HepG2 (cell line): ENCODE measurements at regions not wholly inside any gene's neighbourhood (a gene's known extent, or its start where the extent isn't known, plus 50 kb on each side); places are given as distances from the start of the nearest gene placed in this dataset.

ENCODE experiments used
- BCL3 ChIP-seq: sonication (generic); formaldehyde crosslinking; IDR thresholded peaks from 2 replicates; pipeline ENCODE4 v1.5.1; 2020; ENCODE audit warnings: mild to moderate bottlenecking, missing genetic modification reagents, moderate library complexity
- BCLAF1 ChIP-seq: fragments of 450-650 bp; IDR thresholded peaks from 2 replicates; pipeline ENCODE4 v1.6.1; 2017; ENCODE audit warnings: mild to moderate bottlenecking
- HIC2 ChIP-seq: sonication (generic); formaldehyde crosslinking; IDR thresholded peaks from 2 replicates; pipeline ENCODE4 v1.9.0; 2022; ENCODE audit warnings: low read depth, missing genetic modification reagents
- MTA3 ChIP-seq: sonication (generic); formaldehyde crosslinking; IDR thresholded peaks from 2 replicates; pipeline ENCODE4 v1.4.0; 2020; ENCODE audit warnings: missing genetic modification reagents
- SALL1 ChIP-seq: sonication (generic); formaldehyde crosslinking; IDR thresholded peaks from 2 replicates; pipeline ENCODE4 v1.8.0; 2022; ENCODE audit warnings: mild to moderate bottlenecking, missing genetic modification reagents
- SCMH1 ChIP-seq: sonication (generic); formaldehyde crosslinking; IDR thresholded peaks from 2 replicates; pipeline ENCODE4 v1.9.0; 2021; ENCODE audit warnings: missing genetic modification reagents, mild to moderate bottlenecking, borderline replicate concordance
- UBTF ChIP-seq: sonication (generic); formaldehyde crosslinking; IDR thresholded peaks from 2 replicates; pipeline ENCODE4 v1.4.0; 2020; ENCODE audit warnings: mild to moderate bottlenecking, missing genetic modification reagents
- ZFP37 ChIP-seq: sonication (generic); formaldehyde crosslinking; IDR thresholded peaks from 2 replicates; pipeline ENCODE4 v1.4.0; 2020; ENCODE audit warnings: missing genetic modification reagents, borderline replicate concordance
- ZHX2 ChIP-seq, 2 experiments: sonication (generic) in 1 of 2; formaldehyde crosslinking in 1 of 2; IDR thresholded peaks; 2 replicates each; pipeline versions ENCODE4 v1.6.1 to v1.9.0; 2014 to 2022; ENCODE audit warnings: antibody characterized with exemption in 1 of 2, borderline replicate concordance in 1 of 2, inconsistent platforms in 1 of 2, low read depth in 1 of 2, missing genetic modification reagents in 1 of 2
- ZNF20 ChIP-seq: sonication (generic); formaldehyde crosslinking; IDR thresholded peaks from 2 replicates; pipeline ENCODE4 v1.4.0; 2020; ENCODE audit warnings: mild to moderate bottlenecking, moderate library complexity, missing genetic modification reagents
- ZNF30 ChIP-seq: sonication (generic); formaldehyde crosslinking; IDR thresholded peaks from 2 replicates; pipeline ENCODE4 v1.5.0; 2020; ENCODE audit warnings: mild to moderate bottlenecking, missing genetic modification reagents
- ZNF766 ChIP-seq: sonication (generic); formaldehyde crosslinking; IDR thresholded peaks from 2 replicates; pipeline ENCODE4 v1.5.0; 2020; ENCODE audit warnings: missing genetic modification reagents, borderline replicate concordance

GRCh38 chr4:135839712-135840111, 1638.1 kb upstream of the PABPC4L start (continued):
- TF ChIP-seq UBTF (CRISPR knock-in tag) (no peak), SALL1 (CRISPR knock-in tag) (no peak), MTA3 (no peak), ZNF20 (CRISPR knock-in tag) (no peak), BCLAF1 (no peak), ZHX2 (IDR thresholded peaks at IDR 0.05; ENCODE audit: low read depth) (no peak), ZHX2 (CRISPR knock-in tag; IDR thresholded peaks at IDR 0.05; ENCODE audit: borderline replicate concordance) (no peak), SCMH1 (no peak), ZNF30 (no peak), ZNF766 (CRISPR knock-in tag) (no peak), HIC2 (no peak), ZFP37 (CRISPR knock-in tag) (no peak), BCL3 (CRISPR knock-in tag) (no peak)
